ENCODE measurements at regions not wholly inside any gene's neighbourhood (a gene's known extent, or its start where the extent isn't known, plus 50 kb on each side); places are given as distances from the start of the nearest gene placed in this dataset.

DNA sequence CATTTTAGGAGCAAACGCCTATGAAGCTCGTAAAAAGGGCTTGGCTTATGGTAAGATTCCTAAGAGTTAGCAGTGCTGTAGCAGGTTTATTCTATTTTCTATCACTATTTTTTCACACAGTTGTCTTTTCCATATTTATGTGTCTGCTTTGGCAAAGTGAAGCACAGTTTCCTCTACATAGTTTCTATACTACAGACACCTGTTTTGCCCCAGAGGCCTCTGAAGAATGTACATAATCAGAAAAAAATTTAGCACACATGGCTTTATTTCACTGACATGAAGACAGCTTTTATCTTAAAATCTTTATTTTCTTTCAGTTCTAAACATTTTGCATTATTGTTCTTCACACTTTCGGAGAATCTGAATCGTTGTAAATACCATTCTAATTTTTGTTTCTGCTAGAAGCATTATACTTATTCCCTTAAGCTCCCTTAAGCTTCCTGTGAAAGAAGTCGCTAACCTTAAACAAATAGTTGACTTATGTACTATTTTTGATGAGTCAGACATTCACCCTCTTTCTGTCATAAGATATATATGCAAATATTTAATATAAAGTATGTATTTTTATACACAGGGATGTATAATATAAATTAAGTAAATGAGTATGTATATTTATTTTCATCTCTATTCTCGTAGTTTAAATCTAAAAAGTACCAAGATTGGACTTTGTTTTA, 816.0 kb downstream of the OLFM4 start:
- TF ChIP-seq, protein P1, sequence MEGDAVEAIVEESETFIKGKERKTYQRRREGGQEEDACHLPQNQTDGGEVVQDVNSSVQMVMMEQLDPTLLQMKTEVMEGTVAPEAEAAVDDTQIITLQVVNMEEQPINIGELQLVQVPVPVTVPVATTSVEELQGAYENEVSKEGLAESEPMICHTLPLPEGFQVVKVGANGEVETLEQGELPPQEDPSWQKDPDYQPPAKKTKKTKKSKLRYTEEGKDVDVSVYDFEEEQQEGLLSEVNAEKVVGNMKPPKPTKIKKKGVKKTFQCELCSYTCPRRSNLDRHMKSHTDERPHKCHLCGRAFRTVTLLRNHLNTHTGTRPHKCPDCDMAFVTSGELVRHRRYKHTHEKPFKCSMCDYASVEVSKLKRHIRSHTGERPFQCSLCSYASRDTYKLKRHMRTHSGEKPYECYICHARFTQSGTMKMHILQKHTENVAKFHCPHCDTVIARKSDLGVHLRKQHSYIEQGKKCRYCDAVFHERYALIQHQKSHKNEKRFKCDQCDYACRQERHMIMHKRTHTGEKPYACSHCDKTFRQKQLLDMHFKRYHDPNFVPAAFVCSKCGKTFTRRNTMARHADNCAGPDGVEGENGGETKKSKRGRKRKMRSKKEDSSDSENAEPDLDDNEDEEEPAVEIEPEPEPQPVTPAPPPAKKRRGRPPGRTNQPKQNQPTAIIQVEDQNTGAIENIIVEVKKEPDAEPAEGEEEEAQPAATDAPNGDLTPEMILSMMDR (IDR thresholded peaks at IDR 0.05): no peak
- TF ChIP-seq POLR2A (IDR thresholded peaks at IDR 0.05): no peak
- no peak for DNase-seq (ENCODE audit: low spot score in 2 of 2)
- 44 to 48% methylated on average over 6 of the region's 6 CpGs for WGBS, 2 donors

DNA sequence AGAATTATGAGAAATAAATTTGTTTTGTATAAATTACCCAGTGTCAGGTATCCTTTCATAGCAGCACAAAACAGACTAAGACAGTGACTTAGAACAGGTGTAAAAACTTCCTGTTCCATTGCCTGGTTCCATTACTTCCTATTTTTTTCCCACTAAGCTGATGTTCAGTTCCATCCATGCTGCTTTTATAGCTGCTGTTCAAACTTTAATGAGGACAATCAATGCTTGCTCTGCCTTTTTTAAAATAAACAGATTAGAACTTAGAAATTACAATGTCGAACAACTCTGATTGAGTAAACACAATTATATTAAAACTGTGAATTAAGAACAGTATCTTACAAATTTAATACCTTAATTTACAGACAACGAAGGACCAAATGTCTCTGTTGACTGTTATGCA, 818.9 kb downstream of the OLFM4 start:
- no peak for DNase-seq (ENCODE audit: low spot score in 2 of 2)
- intact Hi-C loops (cut with DNase I; ENCODE audit: low total_unique reads): no loop called here
- no peak for TF ChIP-seq POLR2A (IDR thresholded peaks at IDR 0.05)
- TF ChIP-seq, protein P1 (IDR thresholded peaks at IDR 0.05): no peak

More for the DNA sequence above, 816.0 kb downstream of the OLFM4 start:
- no peak overlapping the region for H3K4me3 ChIP-seq (ENCODE audit: low read depth, poor library complexity, severe bottlenecking)
- intact Hi-C loops (cut with DNase I; ENCODE audit: low total_unique reads): no loop called here

DNA sequence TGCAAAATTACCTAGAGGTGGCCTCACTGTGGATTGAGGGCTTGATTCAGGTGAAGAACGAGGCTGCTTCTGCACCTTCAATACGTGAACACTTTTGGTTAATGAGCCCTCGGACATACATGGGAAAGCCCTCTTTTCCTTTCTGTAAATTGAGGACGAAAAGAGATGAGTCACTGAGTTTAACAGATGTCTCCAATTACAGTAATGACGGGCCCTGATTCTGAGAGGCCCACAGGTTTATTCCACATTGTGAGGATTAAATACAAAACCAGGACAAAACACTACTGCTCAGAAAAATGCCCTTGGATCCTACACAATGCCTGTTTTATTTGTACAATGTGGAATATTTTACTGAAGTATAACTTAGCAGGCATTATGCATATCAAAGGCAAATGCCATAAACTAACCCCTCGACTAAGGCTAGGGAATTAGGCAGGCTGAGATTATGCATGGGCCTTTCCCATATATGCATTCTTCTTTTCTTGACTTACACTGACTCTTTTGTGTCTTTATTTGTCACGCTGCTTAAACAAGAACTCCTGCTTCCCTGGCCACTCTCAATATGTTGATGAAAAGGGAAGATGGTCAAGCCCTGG, 819.9 kb downstream of the OLFM4 start:
- DNase-seq (ENCODE audit: low spot score in 2 of 2): no peak
- no peak overlapping the region for H3K4me3 ChIP-seq (ENCODE audit: low read depth, poor library complexity, severe bottlenecking)
- 53 to 67% methylated on average over 7 of the region's 7 CpGs for WGBS, 2 donors
- TF ChIP-seq, protein P1 (IDR thresholded peaks at IDR 0.05): no peak
- TF ChIP-seq POLR2A (IDR thresholded peaks at IDR 0.05): no peak
- intact Hi-C loops (cut with DNase I; ENCODE audit: low total_unique reads): no loop called here

More for the DNA sequence above, 818.9 kb downstream of the OLFM4 start:
- WGBS, 2 donors: 90 to 97% methylated on average over 2 of the region's 2 CpGs
- no peak overlapping the region for H3K4me3 ChIP-seq (ENCODE audit: low read depth, poor library complexity, severe bottlenecking)

DNA sequence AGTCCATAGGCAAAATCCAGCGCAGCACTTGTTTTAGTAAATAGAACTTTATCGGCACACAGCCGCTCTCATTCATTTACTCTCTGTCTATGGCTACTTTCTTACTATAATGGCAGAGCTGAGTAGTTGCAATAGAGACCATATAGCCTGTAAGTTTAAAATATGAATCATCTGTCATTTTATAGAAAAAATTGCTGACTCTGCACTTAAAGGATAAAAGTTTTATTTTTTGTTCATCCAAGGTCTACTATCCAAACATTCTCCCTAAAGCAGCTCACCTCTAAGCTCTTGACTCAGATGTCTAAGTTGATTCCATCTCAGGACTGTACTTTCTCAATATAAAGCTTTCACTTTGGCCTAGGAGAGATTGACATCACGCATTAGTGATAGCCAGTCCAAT, 825.7 kb downstream of the OLFM4 start:
- no peak overlapping the region for H3K4me3 ChIP-seq (ENCODE audit: low read depth, poor library complexity, severe bottlenecking)
- DNase-seq (ENCODE audit: low spot score in 2 of 2): no peak
- WGBS, 2 donors: 96 to 97% methylated on average over 4 of the region's 4 CpGs
- TF ChIP-seq, protein P1 (IDR thresholded peaks at IDR 0.05): no peak
- no peak for TF ChIP-seq POLR2A (IDR thresholded peaks at IDR 0.05)
- intact Hi-C loops (cut with DNase I; ENCODE audit: low total_unique reads): no loop called here

DNA sequence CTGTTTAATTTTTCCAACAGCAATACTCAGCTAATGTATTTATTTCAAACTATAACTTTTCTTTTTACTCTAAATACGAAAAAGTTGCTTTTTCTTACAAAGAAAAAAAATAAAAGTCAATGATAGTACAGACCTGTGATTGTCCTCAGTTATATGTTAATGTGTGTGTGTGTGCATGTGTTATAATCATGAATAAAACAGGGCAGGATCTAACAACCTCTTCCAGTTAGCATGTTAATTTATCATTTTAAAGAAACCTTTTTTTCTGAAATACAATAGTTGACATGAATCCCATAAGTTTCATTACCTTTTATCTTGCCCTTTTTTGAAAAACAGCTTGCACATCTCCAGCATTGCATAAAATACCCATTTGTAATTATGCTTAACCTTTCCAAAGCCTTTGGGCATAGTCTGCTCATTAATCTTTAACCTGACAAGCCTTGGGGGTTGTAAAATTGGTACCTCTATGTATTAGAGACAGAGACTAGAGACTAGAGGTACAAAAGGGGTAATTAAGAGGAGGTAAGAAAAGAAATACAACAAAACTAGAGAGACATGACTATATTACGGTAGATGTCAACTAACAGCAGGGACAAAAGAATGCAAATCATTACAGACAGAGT, 828.1 kb downstream of the OLFM4 start:
- TF ChIP-seq POLR2A (IDR thresholded peaks at IDR 0.05): no peak
- TF ChIP-seq, protein P1 (IDR thresholded peaks at IDR 0.05): no peak
- intact Hi-C loops (cut with DNase I; ENCODE audit: low total_unique reads): no loop called here
- no peak for DNase-seq (ENCODE audit: low spot score in 2 of 2)
- 68 to 71% methylated on average over 2 of the region's 2 CpGs for WGBS, 2 donors
- H3K4me3 ChIP-seq (ENCODE audit: low read depth, poor library complexity, severe bottlenecking): no peak overlapping the region
